GM19438 (cell line): ENCODE measurements at regions not wholly inside any gene's neighbourhood (a gene's known extent, or its start where the extent isn't known, plus 50 kb on each side); places are given as distances from the start of the nearest gene placed in this dataset.
A peak's percentile ranks its signal among the peaks of the same experiment; 100 is the strongest.
"Not testable (repeated sequence)": the region's sequence is repeated elsewhere in the genome, so short reads cannot be mapped to it uniquely, and the experiment has no call there.

Experiments used
- ATAC-seq: cut with Tn5 transposase; IDR thresholded peaks from one replicate; pipeline ENCODE4 v1.9.1; 2021; ENCODE audit warnings: low read depth; ENCODE audit not compliant: unreplicated experiment

- ATAC-seq = no peak
Observed at GRCh38 chr9:3773362-3774060, 247.7 kb upstream of the RFX3 start.

- ATAC-seq = no peak
Observed at GRCh38 chr9:3769646-3770045, 243.8 kb upstream of the RFX3 start.

DNA sequence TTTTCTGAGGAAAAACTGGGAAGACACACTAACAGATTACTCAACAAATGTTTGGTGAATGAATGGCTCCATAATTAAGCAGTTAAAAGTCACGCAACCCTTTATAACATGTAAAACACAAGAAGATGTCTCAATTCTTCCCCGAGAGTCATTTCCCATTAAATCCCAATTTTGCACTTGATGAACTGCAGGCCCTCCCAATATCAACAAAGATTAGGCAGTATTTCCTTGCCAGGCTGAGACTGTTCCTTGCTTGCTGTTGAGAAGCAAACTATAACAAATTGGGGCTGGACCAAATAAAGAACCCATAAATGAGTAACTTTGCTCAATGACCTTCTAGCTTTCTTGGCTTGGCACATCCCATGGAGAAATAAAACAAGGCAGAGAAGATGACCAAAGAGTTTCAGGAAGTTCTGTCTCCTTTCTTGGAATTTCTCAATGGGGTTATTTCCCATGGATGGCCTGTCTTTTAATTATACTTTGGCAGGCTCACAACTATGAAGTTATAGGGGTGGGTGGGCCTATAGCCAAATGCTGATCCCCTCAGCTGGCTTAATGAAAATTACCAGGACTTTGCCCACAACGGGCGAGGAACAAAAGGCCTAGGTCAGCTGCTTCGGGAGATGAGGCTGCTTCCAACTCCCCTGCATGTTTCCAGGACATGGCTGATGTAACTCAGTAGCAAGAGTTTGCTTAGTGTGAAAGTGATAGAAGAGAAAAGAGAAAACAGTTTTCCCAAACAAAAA is 243.1 kb upstream of the RFX3 start:
- ATAC-seq = no peak

DNA sequence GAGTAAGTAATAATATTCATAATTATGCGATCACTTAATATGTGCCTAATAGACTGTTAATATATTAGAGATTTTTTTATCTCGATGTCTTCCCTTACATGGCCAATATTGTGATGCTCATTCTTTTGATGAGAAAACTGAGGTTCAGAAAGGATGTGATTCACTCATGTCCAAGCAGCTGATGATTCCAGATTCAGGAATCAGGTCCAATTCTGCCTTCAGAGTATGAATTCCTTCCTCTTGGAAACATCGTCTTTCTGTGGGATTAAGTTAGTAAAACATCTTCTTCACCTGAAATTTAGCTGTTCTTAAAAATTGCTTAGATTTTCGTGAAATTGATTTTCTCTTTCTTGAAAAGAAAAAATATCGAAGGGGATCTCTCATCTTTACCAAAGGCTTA is 242.5 kb upstream of the RFX3 start:
- no peak for ATAC-seq

DNA sequence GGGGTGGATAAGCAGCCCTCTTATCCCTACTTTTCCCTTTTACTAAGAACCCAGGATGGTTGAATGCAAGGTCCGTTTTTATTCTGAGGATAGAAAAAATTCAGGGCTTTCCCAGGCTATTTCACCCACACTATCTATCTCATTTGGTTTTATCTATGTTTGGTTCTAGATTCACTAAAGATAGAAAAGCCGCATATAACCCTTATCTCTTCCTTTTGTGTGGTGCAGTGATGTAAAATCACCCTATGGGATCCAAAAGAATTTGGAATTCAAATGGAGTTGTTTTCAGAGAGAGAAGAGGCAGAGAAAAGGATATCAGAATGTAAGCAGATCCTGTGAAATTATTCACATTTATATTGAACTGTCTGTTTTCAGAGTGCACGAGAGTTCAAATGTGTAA is 236.3 kb upstream of the RFX3 start:
- no peak for ATAC-seq

GRCh38 chr9:3760031-3760430 is 234.2 kb upstream of the RFX3 start:
- no peak for ATAC-seq

DNA sequence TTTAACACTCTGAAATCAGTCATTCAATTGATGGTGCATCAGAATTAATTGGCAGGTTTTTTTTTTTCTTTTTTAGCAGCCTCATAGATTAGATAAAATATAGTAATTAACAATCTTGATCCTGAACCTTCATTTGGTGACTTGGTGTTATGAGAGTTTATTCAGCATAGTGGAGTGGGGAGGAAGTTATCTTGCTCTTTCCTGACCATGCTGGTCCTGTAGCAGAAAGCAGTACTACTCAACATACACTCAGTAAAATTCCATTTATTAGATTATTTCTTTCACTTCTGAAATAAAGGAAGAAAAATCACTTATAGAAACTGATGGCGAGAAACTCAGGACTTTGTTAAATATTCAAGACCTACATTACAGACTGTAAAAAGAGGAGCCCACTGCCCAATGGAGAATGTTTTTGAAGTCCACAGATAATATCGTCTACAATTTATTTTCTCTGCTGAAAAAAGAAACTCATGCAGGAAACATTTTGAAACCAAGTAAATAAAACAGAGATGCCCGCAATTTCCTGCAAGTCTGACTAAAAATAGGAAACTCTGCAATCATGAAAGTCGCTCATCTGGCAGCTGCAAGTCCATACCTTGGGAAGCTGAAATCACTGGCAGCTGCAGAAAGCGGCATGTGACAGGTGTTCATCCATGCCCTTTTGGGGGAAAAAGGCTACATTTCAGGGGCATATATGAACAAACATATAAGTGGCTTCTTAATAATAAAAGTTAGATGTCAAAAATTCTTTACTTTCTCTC is 233.2 kb upstream of the RFX3 start:
- peak; percentile 72 for ATAC-seq

DNA sequence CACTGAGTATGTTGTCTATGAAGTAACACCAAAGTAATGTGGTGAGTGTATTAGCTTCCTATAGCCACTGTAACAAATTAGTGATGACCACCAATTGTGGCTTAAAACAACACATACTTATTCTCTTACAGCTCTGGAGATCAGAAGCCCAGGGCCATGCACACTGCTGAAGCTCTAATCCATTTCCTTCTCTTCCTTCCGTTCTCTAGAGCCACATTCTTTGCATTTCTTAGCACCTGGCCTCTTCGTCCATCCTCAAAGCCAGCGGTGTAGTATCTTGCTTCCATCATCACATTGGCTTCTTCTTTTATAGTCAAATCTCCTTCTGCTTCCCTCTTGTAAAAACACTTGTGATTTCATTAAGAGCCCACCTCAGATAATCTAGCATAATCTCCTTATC is 230.3 kb upstream of the RFX3 start:
- ATAC-seq = no peak

- no peak for ATAC-seq
Observed at GRCh38 chr9:3751125-3751758, 225.4 kb upstream of the RFX3 start.

GRCh38 chr9:3750321-3750720 is 224.5 kb upstream of the RFX3 start:
- no peak for ATAC-seq

DNA sequence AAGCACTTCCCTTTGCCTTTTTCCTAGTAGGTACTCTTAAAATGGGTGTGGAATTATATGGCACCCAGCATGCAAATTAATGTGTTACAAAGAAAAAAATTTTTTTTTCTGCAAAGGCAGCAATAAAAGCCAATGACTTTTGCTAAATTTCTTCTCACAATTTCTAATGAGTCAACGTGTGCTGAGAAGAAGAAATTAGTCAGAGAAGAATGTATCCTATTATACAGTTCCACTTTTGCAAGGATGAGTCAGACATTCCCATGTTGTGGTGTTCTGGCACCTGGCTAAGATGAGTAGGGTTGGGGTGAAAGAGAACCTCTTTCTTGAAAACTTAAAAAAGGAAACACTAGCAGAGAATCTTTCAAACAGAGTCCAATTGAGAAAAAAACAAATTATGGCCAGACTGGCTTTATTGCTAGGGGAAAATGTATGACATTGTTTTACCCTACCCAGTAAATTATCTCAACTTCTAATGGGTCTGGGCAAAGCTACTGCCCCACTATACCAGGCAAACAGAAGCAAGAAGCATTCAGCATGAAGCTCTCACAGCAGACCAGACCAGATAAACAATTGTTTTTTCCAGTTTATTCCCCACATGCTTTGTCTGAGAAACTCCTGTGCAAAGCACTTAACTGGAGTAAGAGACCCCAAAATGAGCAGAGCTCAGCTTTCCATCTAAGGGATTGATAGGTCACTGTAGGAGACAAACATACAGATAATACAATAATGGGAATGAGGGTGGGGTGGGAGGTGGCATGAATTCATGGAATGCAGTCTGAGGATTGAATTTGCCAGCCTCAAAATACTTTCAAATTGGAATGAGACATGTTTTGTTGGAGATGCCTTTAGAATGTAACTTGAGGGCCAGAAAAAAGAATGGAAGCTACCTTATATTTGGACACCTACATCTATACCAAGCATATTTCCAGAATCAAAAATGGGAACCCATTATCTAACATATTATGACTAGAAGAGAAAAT is 220.8 kb upstream of the RFX3 start:
- no peak for ATAC-seq

DNA sequence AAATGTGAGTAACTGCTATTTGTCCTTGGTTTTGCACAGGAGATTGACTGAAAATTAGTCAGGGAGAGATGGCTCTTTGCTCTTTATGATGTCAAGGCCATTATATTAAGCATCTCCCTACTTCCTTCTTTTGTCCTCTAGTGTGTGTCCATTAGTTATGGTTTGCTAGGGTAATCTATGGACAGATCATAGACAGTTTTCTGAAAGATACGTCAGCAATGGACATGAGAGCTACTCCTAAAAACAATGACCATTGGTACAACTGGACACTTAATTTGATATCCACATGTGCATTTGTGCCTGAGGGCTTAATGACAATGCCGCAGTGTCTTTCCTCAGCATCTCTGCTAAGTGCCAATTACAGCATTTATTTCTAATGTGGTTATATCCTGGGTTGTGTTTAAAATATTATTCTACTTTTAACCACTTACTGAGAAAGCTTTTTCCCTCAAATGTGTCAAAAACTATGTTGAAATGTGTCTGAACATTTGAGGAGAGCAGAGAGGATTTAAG is 218.2 kb upstream of the RFX3 start:
- no peak for ATAC-seq

DNA sequence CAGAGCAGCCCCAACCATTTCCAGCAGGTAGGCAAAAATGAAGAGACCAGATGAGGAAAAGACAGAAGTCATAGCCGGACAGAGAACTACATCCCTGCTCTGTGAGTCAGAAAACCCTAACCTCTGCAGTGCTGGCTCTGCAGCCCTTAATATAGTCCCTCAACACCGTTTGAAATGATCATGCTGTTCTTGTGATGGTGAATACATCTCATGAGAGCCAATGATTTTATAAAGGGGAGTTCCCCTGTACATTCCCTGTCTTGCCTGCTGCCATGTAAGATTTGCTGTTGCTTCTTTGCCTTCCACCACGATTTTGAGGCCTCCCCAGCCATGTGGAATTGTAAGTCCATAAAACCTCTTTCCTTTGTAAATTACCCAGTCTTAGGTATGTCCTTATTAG is 216.8 kb upstream of the RFX3 start:
- no peak for ATAC-seq

DNA sequence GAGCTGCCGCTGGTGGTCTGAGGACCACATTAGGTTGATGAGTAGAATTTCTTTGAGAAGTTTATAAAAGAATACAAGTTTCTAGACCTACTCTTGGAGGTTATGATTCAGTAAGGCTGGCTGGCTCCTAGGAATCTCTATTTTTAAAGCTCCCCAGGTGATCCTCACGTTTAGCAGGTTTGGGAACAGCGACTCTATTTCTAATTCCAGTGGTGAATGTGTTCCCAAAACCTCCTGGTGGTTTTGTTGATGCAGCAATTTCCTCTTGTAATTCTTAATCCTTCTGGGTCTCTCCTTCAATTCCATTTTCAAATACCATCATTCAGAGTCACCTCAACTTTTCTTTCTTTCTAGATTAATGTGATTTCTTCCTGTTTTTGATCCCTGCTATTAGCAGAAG is 215.9 kb upstream of the RFX3 start:
- ATAC-seq = no peak

DNA sequence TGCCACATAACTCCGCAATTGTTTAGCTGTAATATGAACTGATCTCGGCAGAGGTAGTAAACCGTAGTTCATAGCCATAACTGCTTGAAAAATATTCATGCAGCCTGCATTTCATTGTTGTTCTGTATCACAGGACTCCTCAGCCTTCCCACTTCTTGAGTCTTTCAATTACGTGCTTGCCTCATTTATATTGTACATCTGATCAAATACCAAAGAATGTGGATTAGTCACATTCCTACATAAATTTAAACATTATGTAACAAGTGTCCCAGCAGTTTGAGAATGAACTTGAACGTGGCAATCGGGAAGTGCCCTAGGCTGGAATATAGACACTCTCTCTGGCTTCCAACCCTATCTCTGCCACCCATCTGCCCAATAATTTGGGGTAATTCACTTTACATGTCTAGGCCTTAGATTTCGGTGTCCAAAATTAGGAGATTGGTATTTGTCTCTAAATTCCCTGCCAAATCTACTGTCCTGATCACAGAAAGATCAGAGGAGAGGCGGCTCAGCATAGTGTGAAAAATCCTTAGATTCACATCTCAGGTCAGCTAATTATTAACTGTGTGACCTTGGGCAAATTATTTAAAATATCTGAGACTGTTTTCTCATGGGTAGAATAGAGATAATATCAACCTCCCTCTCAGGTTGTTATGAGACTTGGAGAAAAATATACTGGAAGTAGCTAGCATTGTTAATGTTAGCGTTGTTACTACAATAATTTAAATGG is 215.1 kb upstream of the RFX3 start:
- no peak for ATAC-seq

DNA sequence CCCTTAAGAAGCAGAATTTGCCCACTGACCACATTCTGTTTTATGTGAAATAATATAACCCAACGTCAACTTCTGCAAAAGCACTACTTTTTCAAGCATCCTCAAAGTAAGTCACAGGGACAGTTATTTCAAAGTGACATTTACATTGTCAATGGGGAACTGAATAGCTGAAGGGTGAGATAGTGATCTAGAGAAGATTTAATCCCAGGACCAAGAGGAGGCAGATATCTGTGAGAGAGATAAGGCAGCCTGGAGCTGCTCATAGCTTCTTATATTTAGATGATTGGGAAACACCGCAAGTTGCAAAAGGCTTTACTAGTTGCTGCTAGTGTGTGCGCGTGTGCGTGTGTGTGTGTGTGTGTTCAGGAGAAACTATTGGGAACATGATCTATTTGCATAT is 210.4 kb upstream of the RFX3 start:
- ATAC-seq = no peak

DNA sequence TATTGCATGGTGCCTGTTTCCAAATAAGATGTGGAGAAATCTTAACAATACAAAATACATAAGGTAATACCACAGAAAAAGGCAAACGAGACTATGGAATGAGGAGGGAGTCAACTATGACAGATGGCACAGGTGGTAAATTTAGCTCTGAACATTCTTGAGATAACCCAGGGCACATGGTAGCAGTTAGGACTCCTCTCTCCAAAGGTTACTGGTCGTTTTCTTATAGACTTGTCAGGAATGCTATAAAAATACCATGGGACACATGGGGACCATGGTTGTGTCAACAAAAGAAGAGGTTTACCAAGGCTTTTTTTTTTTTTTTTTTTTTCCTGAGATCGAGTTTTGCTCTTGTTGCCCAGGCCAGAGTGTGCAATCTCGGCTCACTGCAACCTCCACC is 209.4 kb upstream of the RFX3 start:
- ATAC-seq = no peak

GRCh38 chr9:3733527-3734262 is 207.9 kb upstream of the RFX3 start:
- ATAC-seq = not testable (repeated sequence)

GRCh38 chr9:3733039-3733408 is 207.2 kb upstream of the RFX3 start:
- no peak for ATAC-seq
